ENCODE measurements at regions not wholly inside any gene's neighbourhood (a gene's known extent, or its start where the extent isn't known, plus 50 kb on each side); places are given as distances from the start of the nearest gene placed in this dataset.

DNA sequence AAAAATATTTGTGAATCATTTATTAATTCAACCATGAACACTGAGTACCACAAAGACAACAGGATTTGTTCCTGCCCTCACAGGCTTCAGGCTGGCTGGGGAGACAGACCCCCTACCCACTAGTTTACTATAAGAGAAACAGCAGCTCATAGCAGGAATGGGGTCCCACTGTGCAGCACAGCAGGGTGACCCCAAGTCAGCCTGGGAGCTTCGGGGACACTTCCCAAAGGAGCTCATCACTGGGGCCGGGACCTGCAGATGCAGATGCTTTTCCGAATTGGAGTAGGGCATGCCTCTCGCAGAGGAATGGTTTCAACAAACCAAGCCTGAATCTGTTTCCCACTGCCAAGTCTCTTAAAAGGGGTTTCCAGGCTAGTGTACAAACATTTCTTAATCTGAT is 176.2 kb upstream of the PWP1 start:
- TF ChIP-seq EZH2 (IDR thresholded peaks at IDR 0.05; ENCODE audit: borderline replicate concordance, low read length) = no peak
- TF ChIP-seq, protein P1, sequence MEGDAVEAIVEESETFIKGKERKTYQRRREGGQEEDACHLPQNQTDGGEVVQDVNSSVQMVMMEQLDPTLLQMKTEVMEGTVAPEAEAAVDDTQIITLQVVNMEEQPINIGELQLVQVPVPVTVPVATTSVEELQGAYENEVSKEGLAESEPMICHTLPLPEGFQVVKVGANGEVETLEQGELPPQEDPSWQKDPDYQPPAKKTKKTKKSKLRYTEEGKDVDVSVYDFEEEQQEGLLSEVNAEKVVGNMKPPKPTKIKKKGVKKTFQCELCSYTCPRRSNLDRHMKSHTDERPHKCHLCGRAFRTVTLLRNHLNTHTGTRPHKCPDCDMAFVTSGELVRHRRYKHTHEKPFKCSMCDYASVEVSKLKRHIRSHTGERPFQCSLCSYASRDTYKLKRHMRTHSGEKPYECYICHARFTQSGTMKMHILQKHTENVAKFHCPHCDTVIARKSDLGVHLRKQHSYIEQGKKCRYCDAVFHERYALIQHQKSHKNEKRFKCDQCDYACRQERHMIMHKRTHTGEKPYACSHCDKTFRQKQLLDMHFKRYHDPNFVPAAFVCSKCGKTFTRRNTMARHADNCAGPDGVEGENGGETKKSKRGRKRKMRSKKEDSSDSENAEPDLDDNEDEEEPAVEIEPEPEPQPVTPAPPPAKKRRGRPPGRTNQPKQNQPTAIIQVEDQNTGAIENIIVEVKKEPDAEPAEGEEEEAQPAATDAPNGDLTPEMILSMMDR (IDR thresholded peaks at IDR 0.05; ENCODE audit: low read length) = no peak

All from OCI-LY1 (cell line).